HG02943 (cell line): ENCODE measurements at regions not wholly inside any gene's neighbourhood (a gene's known extent, or its start where the extent isn't known, plus 50 kb on each side); places are given as distances from the start of the nearest gene placed in this dataset.
"Not testable (repeated sequence)": the region's sequence is repeated elsewhere in the genome, so short reads cannot be mapped to it uniquely, and the experiment has no call there.

Source experiments
- ATAC-seq: cut with Tn5 transposase; IDR thresholded peaks from one replicate; pipeline ENCODE4 v1.9.1; 2021; ENCODE audit warnings: mild to moderate bottlenecking, low read depth, moderate library complexity; ENCODE audit not compliant: unreplicated experiment

GRCh38 chr10:78681141-78681540 is 387.6 kb upstream of the ZMIZ1 start:
- ATAC-seq = not testable (repeated sequence)

DNA sequence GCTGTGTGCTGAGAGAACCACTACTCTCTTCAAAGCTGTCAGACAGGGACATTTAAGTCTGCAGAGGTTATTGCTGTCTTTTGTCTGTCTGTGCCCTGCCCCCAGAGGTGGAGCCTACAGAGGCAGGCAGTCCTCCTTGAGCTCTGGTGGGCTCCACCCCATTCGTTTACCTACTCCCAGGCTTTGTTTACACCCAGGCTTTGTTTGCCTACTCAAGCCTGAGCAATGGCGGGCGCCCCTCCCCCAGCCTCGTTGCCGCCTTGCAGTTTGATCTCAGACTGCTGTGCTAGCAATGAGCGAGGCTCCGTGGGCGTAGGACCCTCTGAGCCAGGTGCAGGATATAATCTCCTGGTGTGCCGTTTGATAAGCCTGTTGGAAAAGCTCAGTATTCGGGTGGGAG is 386.8 kb upstream of the ZMIZ1 start:
- ATAC-seq = not testable (repeated sequence)

- no peak for ATAC-seq
Measured at GRCh38 chr10:78684947-78685346, 383.8 kb upstream of the ZMIZ1 start.

- ATAC-seq = no peak
Measured at GRCh38 chr10:78685466-78686103, 383.2 kb upstream of the ZMIZ1 start.

DNA sequence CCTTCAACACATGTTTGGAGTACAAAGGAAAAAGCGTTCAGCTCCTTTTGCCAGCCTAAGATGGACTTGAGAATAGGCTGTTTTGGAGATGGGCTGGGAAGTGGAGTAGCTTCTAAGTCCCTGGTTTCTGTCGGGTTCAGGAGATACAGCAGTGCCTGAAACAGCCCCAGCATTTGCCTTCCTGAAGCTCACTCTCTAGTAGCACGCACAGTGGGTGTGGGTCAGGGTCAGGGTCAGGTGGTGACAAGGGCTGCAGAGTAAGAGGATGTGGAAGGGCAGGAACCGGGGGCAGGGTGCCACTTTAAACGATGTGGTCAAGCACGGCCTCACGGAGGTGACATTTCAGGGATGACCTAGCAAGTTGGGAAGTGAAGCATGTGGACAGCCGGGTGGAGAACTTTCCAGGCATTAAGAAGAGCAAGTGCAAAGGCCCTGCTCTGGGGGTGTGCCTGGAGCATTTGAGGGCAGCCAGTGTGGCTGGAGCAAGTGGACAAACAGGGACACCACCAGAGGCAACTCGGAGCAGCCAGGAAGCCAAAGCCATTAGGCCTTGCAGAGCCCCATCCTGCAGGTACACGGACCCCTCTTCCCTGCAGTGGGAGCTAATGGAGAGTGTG is 382.2 kb upstream of the ZMIZ1 start:
- no peak for ATAC-seq

DNA sequence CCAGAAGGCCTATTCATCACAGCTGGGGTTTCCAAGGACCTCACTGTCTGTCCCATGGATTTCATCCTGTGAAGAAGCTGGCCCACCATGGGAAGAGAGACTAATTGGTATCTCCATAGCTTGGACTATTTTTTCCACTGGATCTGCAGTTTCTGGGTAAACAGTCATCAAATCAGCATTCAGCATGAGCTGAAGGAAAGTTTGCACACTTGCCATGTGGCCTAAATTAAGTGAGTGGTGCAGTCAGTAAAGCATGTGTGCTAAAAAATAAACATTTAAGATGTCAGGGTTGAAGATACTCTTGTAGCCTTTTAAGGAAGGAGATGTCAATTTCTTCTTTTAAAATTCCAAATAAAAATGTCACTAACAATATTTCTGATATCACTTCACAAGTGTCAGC is 381.1 kb upstream of the ZMIZ1 start:
- ATAC-seq = no peak

DNA sequence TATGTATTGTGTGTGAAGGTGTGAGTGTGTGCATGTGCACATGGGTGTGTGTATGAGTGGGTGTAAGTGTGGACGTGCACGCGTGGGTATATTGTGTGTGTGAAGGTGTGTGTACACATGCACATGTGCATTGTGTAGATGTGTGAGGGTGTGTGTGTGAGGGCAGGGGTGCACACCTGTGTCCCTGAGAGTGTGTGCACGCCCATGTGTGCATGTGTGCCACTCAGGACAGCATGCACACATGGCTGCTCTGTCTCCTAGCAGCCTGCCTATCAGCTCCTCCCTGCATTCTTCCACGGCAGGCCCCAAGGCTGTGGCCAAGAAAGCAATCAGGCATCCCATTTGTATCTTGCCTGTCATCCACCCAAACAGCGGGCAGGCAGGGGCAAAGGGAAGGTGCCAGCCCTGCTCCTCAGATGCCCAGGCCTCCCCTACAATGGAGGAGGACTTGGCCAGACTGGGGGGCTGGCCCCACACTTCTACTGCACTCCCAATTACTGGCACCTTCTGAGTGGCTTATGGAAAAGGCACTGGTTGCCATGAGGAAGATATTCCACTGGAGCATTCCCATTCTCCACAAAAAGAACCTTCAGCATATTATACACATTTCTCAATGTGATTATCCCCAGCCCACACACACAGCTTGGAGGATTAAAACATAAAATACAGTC is 380.4 kb upstream of the ZMIZ1 start:
- ATAC-seq = no peak

GRCh38 chr10:78688901-78689583 is 379.7 kb upstream of the ZMIZ1 start:
- ATAC-seq = no peak

GRCh38 chr10:78689584-78689935 is 379.2 kb upstream of the ZMIZ1 start:
- no peak for ATAC-seq

GRCh38 chr10:78690354-78691111 is 378.2 kb upstream of the ZMIZ1 start:
- ATAC-seq = no peak

- ATAC-seq = no peak
Measured at GRCh38 chr10:78691301-78692030, 377.3 kb upstream of the ZMIZ1 start.

GRCh38 chr10:78692071-78692470 is 376.7 kb upstream of the ZMIZ1 start:
- no peak for ATAC-seq

DNA sequence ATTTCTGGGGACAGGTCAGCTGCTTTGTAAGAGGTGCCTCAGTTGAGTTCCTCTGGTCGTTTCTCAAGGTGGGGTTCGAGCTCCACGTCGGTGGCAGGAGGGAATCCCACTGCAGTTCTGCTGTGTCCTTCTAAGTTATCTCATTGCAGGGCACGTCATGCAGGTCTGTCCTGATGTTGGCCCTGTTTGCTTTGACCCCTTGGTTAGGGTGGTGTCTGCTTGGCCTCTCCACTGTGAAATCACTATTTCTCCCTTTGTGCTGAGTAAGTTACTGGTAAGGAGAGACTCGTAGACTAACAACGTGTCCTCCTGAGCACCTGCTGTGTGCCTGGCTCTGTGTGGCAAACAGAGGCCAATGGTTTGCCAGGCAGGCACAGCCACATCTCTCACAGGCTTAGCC is 372.9 kb upstream of the ZMIZ1 start:
- no peak for ATAC-seq

DNA sequence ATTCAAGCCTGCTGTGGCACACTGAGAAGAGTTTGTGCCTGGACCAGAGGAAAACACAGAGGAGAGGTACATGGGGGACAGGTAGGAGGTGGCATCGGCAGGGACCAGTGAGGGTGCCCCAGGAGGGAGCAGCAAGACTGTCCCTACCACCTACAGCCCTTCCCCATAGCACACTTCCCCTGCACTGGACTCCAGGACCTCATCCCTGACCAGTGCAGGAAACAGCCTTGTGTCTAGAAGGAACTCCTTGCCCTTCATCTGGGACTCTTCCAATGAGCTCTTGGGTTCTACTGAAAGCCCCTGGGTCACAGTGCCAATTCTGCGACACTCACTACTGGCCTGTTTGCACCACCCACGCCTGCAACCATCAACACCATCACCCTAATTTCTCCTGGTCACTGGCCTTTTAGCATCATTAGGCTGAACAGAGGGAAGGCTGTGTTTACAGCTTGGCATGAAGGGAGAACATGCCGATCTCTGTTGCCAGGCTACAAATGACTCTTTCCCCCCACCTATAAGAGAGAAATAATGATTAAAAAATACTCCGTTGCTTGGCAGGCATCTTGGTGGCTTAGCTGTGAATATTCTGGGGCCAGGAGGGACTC is 371.9 kb upstream of the ZMIZ1 start:
- ATAC-seq = no peak

- ATAC-seq = no peak
Measured at GRCh38 chr10:78699971-78700370, 368.8 kb upstream of the ZMIZ1 start.

DNA sequence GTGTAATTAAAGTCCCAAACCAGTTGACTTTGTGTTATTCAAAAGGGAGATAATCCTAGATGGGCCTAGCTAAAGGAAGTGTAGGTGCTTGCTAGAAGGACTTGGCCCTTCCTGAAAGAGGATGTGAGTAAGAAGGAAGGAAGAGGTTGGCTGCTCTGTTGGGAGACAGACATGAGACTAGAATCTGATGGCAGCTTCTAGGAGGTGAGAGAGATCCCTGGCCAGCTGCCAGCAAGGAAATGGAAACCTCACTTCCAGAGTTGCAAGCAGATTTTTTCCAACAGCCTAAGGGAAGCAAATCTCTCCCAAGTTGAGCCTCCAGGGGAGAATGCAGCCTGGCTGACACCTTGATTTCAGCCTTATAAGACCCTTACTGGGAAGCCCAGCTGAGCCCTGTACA is 368.4 kb upstream of the ZMIZ1 start:
- ATAC-seq = no peak

DNA sequence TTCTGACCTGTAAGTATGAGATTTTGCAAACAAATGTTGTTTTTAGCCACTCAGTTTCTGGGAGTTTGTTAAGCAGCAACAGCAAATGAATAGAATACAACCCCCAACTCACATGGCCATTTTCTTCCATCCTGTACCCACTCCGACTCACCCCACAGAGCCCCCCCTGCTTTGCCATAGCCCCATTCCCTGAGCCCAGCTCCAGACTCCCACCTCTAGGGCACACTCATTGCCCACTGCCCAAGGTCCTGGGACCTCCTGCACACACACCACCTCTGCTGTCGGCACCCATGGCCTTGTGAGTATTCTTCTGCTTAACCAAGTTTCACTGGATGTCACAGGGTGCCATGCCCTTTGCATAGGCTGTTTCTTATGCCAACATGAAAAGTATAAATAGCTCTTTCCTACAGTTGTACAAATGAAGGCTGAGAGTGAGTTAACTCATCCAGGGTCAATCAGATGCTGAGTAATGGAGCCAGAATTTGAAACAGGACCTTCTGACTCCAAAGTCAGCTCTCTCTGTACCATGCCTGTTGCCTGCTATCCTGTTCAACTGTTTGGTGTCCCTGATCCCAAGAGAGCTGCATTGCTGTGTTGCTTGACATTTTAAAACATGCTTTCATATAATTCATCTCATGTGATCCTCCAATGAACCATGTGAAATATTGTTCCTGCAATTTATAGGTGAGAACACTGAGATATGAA is 367.8 kb upstream of the ZMIZ1 start:
- ATAC-seq = no peak

DNA sequence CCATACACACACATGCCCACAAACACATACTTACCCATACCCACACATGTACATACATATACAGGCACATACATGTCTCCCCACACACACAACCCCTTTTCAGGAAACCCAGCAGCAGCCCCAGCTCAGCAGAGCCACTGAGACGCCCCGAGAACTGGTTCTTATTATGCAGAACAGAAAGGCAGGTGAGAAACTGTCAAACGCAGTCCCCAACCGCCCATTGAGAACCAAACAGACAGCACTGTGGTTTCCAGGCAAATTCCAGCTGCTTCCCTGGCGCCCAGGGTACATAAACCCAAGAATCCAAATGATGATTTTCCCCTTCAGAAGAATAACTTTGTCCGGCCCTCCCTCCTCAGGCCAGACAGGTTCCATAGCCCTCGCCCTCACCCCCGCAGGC is 366.6 kb upstream of the ZMIZ1 start:
- ATAC-seq = no peak

GRCh38 chr10:78702876-78703275 is 365.9 kb upstream of the ZMIZ1 start:
- ATAC-seq = no peak
